ENCODE measurements at regions not wholly inside any gene's neighbourhood (a gene's known extent, or its start where the extent isn't known, plus 50 kb on each side); places are given as distances from the start of the nearest gene placed in this dataset.

GRCh38 chr7:155401231-155401630 is 56.7 kb upstream of the EN2 start:
- FAIRE-seq (no peak), DNase-seq (ENCODE audit: insufficient read length, low spot score) (no peak)
- TF ChIP-seq, protein P1, sequence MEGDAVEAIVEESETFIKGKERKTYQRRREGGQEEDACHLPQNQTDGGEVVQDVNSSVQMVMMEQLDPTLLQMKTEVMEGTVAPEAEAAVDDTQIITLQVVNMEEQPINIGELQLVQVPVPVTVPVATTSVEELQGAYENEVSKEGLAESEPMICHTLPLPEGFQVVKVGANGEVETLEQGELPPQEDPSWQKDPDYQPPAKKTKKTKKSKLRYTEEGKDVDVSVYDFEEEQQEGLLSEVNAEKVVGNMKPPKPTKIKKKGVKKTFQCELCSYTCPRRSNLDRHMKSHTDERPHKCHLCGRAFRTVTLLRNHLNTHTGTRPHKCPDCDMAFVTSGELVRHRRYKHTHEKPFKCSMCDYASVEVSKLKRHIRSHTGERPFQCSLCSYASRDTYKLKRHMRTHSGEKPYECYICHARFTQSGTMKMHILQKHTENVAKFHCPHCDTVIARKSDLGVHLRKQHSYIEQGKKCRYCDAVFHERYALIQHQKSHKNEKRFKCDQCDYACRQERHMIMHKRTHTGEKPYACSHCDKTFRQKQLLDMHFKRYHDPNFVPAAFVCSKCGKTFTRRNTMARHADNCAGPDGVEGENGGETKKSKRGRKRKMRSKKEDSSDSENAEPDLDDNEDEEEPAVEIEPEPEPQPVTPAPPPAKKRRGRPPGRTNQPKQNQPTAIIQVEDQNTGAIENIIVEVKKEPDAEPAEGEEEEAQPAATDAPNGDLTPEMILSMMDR (IDR thresholded peaks at IDR 0.05; ENCODE audit: insufficient read depth, missing control alignments), result no peak

- FAIRE-seq (no peak), DNase-seq (ENCODE audit: insufficient read length, low spot score) (no peak)
- TF ChIP-seq, protein P1 (IDR thresholded peaks at IDR 0.05; ENCODE audit: insufficient read depth, missing control alignments), result no peak
These were observed 56.0 kb upstream of the EN2 start for GRCh38 chr7:155401884-155402283.

DNA sequence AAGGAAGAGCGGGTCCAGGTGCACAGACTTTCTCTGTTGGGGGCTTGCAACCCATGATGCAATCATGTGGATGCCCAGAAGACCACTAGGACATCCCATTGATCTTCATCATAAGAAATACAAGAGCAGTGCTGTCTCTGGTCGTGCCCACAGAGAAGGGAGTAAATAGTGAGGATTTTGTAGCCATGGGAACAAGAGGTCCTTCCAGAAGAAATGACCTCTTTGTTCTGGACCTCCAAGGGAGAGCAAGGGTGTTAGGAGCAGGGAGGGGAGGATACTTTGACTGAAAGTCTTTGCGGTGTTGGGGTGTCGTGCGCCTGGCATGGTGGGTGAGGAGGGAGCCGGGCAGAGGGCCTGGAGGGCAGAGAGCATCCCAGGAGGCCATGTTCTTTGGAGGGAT is 55.0 kb upstream of the EN2 start:
- no peak for DNase-seq (ENCODE audit: insufficient read length, low spot score)
- TF ChIP-seq, protein P1 (IDR thresholded peaks at IDR 0.05; ENCODE audit: insufficient read depth, missing control alignments), result no peak
- no peak for FAIRE-seq

DNA sequence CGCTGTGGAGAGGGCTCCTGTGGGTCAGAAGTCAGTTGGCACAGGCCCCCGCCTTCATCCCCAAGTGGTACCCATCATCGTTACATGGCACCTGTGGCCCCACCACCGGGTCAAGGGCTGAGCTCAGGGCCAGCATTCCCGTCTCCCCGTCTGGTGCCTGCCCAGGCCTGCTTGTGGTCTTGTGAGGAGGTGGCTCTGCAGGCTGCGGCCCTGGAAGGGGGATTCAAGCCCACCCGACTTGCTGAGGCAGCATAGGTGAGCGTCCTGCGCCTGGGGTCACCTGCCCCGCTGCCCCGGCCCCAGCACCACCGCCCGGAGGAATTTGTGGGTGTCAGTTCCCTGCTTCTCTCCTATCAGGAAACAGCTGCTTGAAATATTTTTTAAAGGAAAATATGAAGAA is 53.0 kb upstream of the EN2 start:
- TF ChIP-seq, protein P1 (IDR thresholded peaks at IDR 0.05; ENCODE audit: insufficient read depth, missing control alignments), result no peak
- FAIRE-seq (no peak), DNase-seq (ENCODE audit: insufficient read length, low spot score) (no peak)

- TF ChIP-seq, protein P1 (IDR thresholded peaks at IDR 0.05; ENCODE audit: insufficient read depth, missing control alignments), result no peak
- no peak for DNase-seq (ENCODE audit: insufficient read length, low spot score)
- FAIRE-seq, result no peak
These were observed 52.3 kb upstream of the EN2 start for GRCh38 chr7:155405399-155406318.

DNA sequence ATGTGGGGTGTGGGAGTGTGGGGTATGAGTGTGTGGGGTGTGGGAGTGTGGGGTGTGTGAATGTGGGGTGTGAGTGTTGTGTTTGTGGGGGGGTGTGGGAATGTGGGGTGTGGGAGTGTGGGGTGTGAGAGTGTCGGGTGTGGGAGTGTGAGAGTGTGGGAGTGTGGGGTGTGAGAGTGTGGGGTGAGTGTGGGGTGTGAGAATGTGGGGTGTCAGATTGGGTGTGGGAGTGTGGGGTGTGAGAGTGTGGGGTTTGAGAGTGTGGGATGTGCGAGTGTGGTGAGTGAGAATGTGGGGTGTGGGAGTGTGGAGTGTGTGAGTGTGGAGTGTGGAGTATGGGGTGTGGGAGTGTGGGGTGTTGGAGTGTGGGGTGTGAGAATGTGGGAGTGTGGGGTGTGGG is 50.1 kb upstream of the EN2 start:
- no peak for DNase-seq (ENCODE audit: insufficient read length, low spot score)
- TF ChIP-seq, protein P1 (IDR thresholded peaks at IDR 0.05; ENCODE audit: insufficient read depth, missing control alignments), result no peak
- no peak for FAIRE-seq

Measured in D721Med (cell line).